GM21526 (cell line): ENCODE measurements at regions not wholly inside any gene's neighbourhood (a gene's known extent, or its start where the extent isn't known, plus 50 kb on each side); places are given as distances from the start of the nearest gene placed in this dataset.
"Not testable (repeated sequence)": the region's sequence is repeated elsewhere in the genome, so short reads cannot be mapped to it uniquely, and the experiment has no call there.

Experiments
- ATAC-seq: cut with Tn5 transposase; IDR thresholded peaks from one replicate; pipeline ENCODE4 v1.9.1; 2021; ENCODE audit warnings: moderate library complexity; ENCODE audit not compliant: unreplicated experiment, low FRiP score

GRCh38 chr16:16610389-16610967 is 231.5 kb downstream of the NPIPA7 start:
- not testable (repeated sequence) for ATAC-seq

GRCh38 chr16:16613212-16613611 is 234.3 kb downstream of the NPIPA7 start:
- ATAC-seq, result not testable (repeated sequence)

DNA sequence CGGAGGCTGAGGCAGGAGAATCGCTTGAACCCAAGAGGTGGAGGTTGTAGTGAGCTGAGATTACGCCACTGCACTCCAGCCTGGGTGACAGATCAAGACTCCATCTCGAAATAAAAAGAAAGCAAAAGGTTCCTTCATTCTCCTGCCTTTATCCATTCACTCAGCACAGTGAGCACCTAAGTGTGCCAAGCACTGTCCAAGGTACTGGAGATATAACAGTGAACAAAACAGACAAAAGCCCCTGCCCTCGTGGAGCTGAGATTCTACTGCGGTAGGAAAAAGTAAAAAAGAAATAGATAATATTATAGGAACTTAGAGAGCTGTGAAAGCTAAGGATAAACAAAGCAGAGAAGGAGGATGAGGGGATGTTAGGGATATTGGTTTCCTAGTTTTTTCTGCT is 235.5 kb downstream of the NPIPA7 start:
- ATAC-seq, result not testable (repeated sequence)

- ATAC-seq, result not testable (repeated sequence)
These were observed 240.1 kb downstream of the NPIPA7 start for GRCh38 chr16:16618963-16619465.

DNA sequence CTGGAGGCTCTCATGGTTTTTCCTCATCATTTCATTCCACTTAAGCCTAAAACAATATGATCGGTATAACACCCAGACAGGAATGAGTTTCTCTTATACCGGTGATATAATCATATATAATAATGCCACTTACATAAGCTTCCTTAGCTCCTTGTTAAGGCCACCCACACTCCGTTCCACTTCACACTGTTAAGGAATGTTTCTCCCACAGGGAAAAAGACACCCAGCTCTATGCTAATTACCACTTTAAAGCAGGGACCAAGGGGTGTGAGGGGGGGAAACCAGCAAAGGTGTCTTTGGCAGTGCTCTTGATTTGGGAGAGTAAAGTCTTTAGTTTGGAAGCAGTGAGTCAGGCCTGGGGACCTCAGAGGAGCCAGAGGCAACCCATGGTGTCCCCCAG is 245.4 kb downstream of the NPIPA7 start:
- ATAC-seq, result not testable (repeated sequence)

- ATAC-seq, result not testable (repeated sequence)
These were observed 246.2 kb downstream of the NPIPA7 start for GRCh38 chr16:16625140-16625539.

- ATAC-seq, result not testable (repeated sequence)
These were observed 248.9 kb downstream of the NPIPA7 start for GRCh38 chr16:16627865-16628264.

DNA sequence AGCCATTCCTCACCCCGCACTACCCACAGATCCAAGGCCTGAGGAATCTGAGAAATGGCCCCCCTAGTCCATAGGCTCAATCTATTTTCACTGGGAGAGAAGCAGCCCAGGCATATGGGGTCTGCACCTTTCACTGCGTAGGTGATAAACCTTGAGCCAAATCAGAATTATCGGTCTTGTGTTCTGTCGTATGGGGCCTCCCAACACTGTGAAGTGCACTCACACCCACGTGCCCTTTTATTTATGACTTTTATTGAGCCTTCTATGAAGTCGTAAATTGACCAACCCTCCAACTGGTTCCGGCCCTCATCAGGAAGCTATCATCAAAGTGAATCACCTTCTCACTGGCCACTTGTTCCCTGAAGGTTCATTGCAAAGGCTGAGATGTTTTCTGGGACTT is 259.3 kb downstream of the NPIPA7 start:
- not testable (repeated sequence) for ATAC-seq

DNA sequence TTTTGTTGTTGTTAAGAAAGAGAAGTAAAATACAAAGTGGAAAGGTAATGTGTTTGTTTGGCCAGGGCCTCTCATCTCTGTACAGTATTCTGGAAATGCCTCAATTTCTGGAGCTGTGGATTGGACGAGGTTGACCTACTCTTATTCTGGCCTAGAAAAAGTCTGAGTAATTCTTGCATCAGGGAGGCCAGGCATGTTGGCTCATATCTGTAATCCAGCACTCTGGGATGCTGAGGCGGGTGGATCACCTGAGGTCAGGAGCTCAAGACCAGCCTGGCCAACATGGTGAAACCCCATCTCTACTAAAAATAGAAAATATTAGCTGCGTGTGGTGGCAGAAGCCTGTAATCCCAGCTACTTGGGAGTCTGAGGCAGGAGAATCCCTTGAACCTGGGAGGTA is 259.8 kb downstream of the NPIPA7 start:
- not testable (repeated sequence) for ATAC-seq

DNA sequence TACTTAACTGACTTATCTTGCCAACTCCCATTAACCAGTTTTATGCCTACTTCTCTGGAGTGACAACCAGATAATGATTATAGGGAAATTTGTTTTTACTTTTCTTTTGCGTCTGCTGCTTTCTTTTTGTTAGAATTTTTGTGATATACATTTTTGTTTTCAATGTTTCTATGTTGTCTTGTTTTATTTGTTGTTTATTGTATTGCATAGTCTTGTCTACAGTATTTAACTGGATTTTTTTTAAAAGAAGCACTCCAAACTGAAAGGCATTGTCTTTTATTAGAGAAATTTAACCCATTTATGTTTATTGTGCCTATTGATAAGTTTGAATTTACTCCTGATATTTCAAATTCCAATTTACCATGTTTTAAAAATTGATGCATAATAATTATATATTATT is 264.9 kb downstream of the NPIPA7 start:
- not testable (repeated sequence) for ATAC-seq

- not testable (repeated sequence) for ATAC-seq
These were observed 269.1 kb downstream of the NPIPA7 start for GRCh38 chr16:16648002-16648401.

DNA sequence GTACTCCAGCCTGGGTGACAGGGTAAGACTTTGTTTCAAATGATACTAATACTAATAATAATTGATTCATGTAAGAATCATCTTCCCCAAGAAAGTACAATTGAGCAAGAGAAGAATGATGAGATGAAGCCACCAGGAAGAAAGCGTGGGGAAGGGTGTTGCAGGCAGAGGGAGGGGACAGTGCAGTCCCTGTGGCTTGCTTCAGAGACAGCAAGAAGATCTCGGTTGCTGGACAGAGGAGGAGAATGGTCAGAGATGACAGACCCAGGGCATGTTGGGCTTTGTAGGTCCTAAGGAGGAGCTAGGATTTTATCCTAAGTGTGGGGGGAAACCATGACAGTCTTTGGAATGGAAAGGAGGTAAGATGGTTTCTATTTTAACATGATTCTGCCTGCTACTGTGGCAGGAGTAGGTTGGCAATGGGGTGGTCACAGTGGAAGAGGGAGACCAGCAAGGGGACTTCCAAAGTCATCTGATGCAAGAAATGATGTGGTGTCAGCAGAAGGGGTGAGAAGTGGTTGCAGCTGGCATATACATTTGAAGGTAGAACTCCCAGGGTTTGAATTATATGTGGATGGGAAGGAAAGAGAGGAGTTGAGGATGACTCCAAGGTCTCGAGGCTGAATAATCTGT is 293.4 kb downstream of the NPIPA7 start:
- ATAC-seq, result not testable (repeated sequence)

DNA sequence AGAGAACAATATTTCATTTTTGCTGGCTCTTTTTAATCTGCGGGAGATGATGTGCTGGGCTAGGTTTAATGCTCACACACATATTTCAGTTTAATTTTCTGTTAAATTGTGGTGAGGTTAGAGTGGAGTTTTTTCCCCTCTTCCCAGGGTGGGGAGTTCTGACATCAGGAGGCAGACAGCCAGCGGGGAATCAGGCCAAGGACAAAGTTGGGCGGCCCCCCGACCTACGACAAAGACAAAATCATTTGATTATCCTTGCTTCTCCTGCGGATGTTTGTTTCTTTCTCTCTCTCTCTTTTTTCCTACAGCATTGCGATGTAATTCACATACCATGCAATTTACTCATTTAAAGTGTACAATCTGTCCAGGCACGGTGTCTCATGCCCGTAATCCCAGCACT is 295.9 kb downstream of the NPIPA7 start:
- ATAC-seq, result not testable (repeated sequence)

- not testable (repeated sequence) for ATAC-seq
These were observed 342.9 kb downstream of the NPIPA7 start for GRCh38 chr16:16721849-16722248.

- ATAC-seq, result not testable (repeated sequence)
These were observed 343.7 kb downstream of the NPIPA7 start for GRCh38 chr16:16722666-16723065.

DNA sequence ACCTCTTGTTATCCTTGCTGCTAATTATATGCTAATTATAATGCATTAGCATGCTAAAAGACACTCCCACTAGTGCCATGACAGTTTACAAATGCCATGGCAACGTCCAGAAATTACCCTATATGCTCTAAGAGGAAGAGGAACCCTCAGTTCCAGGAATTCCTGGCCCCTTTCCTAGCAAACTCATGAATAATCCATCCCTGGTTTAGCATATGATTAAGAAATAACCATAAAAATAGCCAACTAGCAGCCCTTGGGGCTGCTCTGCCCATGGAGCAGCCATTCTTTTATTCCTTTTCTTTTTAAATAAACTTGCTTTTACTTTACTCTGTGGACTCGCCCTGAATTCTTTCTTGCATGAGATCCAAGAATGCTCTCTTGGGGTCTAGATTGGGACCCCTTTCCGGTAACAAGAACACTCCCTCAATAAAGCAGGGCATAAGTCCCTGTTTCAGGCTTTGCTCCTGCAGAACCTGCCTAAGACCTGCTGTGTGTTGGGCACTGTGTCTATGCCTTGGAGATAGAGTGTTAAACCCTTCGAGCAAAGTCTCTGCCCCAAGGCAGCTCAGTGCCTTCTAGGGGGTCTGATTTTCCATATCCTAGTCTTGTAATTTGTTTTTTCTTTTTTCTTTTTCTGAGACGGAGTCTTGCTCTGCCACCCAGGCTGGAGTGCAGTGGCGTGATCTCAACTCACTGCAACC is 345.0 kb downstream of the NPIPA7 start:
- ATAC-seq, result not testable (repeated sequence)

- ATAC-seq, result not testable (repeated sequence)
These were observed 348.1 kb downstream of the NPIPA7 start for GRCh38 chr16:16727048-16727447.

GRCh38 chr16:16742573-16742972 is 363.6 kb downstream of the NPIPA7 start:
- ATAC-seq, result not testable (repeated sequence)

- not testable (repeated sequence) for ATAC-seq
These were observed 376.2 kb downstream of the NPIPA7 start for GRCh38 chr16:16754992-16755667.

GRCh38 chr16:16763449-16763848 is 384.5 kb downstream of the NPIPA7 start:
- no peak for ATAC-seq

GRCh38 chr16:16770717-16771116 is 391.8 kb downstream of the NPIPA7 start:
- not testable (repeated sequence) for ATAC-seq
